ENCODE measurements at regions not wholly inside any gene's neighbourhood (a gene's known extent, or its start where the extent isn't known, plus 50 kb on each side); places are given as distances from the start of the nearest gene placed in this dataset.

DNA sequence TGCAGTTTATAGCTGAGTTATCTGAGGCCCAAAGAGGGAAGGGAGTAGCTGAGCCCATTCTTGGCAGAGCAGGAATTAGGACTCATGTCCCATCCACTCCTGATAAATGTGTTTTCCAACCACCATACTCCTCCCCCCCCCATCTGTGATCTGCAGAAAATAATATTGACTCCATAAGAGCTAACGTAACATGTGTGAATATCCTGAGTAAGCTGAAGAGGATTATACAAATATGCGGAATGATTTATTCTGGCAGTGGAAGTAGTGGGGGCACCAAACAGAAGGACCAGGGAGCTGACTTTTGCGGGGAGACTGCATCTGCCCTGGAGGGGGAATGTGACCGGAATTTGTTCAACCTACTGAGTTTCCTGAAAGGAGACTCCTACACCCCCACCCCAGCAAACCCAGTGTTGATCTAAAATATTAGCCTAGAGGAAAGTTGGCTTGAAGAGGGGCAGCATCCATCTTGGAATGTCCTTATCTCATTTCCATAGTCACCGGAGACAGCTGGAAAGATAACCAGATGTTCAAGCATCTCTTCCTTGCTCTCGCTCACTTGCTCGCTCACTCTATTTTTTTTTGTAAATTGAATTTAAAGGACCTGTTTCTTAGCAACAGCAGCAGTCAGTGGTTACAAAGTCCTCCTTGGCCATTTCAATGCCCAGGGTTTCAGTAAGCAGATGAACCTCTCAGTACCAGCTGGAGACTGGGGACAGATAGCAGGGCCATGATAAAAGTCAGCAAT lies 114.7 kb downstream of the RPS24 start:
- Mint-ChIP-seq H3K4me3 (ENCODE audit: unreplicated experiment) (no peak overlapping the region), H3K36me3 (ENCODE audit: insufficient read depth, unreplicated experiment) (no peaks in the 10 kb centered on the region), H3K9me3 (ENCODE audit: unreplicated experiment) (no peaks in the 10 kb centered on the region), H3K4me1 (ENCODE audit: insufficient read depth, unreplicated experiment) (no peaks in the 10 kb centered on the region), H3K27ac (ENCODE audit: low read depth, unreplicated experiment) (no peak overlapping the region), H3K27me3 (ENCODE audit: insufficient read depth, unreplicated experiment) (peaks cover 25% of the 10 kb centered on the region)
- CTCF ChIA-PET = interaction anchor here (0.7 kb wide), 1 partner anchor 219 kb away, joined by 5 read pairs; no protein-coding TSS in a partner anchor
- no peak for DNase-seq (ENCODE audit: unreplicated experiment)
- TF ChIP-seq, protein P1, sequence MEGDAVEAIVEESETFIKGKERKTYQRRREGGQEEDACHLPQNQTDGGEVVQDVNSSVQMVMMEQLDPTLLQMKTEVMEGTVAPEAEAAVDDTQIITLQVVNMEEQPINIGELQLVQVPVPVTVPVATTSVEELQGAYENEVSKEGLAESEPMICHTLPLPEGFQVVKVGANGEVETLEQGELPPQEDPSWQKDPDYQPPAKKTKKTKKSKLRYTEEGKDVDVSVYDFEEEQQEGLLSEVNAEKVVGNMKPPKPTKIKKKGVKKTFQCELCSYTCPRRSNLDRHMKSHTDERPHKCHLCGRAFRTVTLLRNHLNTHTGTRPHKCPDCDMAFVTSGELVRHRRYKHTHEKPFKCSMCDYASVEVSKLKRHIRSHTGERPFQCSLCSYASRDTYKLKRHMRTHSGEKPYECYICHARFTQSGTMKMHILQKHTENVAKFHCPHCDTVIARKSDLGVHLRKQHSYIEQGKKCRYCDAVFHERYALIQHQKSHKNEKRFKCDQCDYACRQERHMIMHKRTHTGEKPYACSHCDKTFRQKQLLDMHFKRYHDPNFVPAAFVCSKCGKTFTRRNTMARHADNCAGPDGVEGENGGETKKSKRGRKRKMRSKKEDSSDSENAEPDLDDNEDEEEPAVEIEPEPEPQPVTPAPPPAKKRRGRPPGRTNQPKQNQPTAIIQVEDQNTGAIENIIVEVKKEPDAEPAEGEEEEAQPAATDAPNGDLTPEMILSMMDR (IDR thresholded peaks at IDR 0.05; ENCODE audit: unreplicated experiment) = no peak
- POLR2A ChIA-PET = interaction anchor here (0.8 kb wide), 1 partner anchor 8 kb away, joined by 3 read pairs; no protein-coding TSS in a partner anchor
- no TSS peak for BruUV-seq (replicated peaks)
- intact Hi-C loops (cut with micrococcal nuclease) = no loop called here

DNA sequence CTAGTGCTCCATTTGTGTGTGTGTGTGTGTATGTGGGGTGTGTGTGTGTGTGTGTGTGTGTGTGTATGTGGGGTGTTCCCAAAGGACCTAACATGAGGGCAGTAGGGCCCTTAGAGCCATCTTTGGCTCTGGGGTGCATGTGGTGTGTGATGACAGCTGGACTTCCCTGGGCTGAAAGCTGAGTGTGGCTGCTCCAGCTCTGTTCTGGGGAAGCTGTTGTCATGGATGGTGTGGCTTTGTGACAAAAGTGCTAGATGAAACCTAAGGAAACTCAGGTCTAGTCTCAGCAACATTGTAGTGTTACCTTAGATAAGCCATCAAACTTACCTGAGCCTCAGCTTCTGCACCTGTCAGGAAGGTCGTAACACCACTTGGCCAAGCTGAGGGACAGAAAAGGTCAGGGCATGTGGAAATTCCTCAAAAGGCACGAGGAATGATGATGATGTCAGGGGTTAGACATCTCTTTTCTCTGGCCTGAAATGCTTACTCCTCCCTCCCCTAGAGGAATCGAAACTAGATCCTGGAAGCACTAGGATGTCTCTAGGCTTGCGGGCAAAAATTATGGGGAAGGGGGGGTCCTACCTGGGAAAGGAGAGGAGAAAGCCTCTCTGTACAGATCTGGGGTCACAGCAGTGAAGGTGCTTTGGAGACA lies 115.4 kb downstream of the RPS24 start:
- Mint-ChIP-seq H3K36me3 (ENCODE audit: insufficient read depth, unreplicated experiment) (no peaks in the 10 kb centered on the region), H3K27ac (ENCODE audit: low read depth, unreplicated experiment) (no peak overlapping the region), H3K27me3 (ENCODE audit: insufficient read depth, unreplicated experiment) (peaks cover 18% of the 10 kb centered on the region), H3K4me3 (ENCODE audit: unreplicated experiment) (no peak overlapping the region), H3K4me1 (ENCODE audit: insufficient read depth, unreplicated experiment) (no peaks in the 10 kb centered on the region), H3K9me3 (ENCODE audit: unreplicated experiment) (no peaks in the 10 kb centered on the region)
- BruUV-seq (replicated peaks) = no TSS peak
- DNase-seq (ENCODE audit: unreplicated experiment) = no peak
- POLR2A ChIA-PET = interaction anchor here (0.8 kb wide), 1 partner anchor 8 kb away, joined by 3 read pairs; no protein-coding TSS in a partner anchor
- CTCF ChIA-PET = interaction anchor here (0.7 kb wide), 1 partner anchor 219 kb away, joined by 5 read pairs; no protein-coding TSS in a partner anchor
- intact Hi-C loops (cut with micrococcal nuclease) = no loop called here
- TF ChIP-seq, protein P1 (IDR thresholded peaks at IDR 0.05; ENCODE audit: unreplicated experiment) = no peak

DNA sequence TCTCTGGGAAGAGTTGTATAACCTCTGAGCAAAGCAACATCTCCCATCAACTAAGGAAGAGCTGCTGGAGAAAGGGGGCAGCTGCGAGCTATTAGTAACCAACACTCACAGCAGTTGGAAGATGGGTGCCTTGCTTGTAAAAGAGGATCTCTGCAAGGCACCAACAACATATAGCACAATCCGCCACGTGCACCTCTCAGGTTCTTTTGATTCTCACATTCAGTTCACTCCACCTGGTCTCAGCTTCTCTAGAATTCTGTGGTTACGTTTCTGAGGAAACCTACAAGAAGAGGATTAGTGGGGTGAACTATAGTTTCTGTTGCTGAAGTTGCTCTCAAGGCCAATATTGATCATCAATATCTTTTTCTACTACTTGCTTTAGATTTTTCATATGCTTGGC lies 117.1 kb downstream of the RPS24 start:
- Mint-ChIP-seq H3K4me3 (ENCODE audit: unreplicated experiment) (no peak overlapping the region), H3K36me3 (ENCODE audit: insufficient read depth, unreplicated experiment) (no peaks in the 10 kb centered on the region), H3K27me3 (ENCODE audit: insufficient read depth, unreplicated experiment) (peaks cover 4% of the 10 kb centered on the region), H3K9me3 (ENCODE audit: unreplicated experiment) (no peaks in the 10 kb centered on the region), H3K27ac (ENCODE audit: low read depth, unreplicated experiment) (no peak overlapping the region), H3K4me1 (ENCODE audit: insufficient read depth, unreplicated experiment) (no peaks in the 10 kb centered on the region)
- CTCF ChIA-PET = no interaction called here
- no TSS peak for BruUV-seq (replicated peaks)
- no peak for DNase-seq (ENCODE audit: unreplicated experiment)
- POLR2A ChIA-PET = interaction anchor here (0.6 kb wide), 1 partner anchor 16 kb away, joined by 3 read pairs; no protein-coding TSS in a partner anchor
- intact Hi-C loops (cut with micrococcal nuclease) = no loop called here
- TF ChIP-seq, protein P1 (IDR thresholded peaks at IDR 0.05; ENCODE audit: unreplicated experiment) = no peak

DNA sequence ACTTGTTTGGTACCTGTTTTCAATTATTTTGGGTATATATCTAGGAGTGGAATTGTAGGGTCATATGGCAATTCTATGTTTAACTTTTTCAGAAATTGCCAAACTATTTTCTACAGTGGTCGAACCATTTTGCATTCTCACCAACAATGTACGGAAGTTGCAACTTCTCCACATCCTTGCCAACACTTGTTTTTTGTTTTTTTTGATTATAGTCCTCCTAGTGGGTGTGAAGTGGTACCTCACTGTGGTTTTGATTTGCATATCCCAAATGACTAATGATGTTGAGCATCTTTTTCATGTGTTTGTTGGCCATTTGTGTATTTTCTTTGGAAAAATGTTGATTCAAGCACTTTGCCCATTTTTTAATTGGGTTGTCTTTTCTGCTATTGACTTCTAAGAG lies 122.1 kb downstream of the RPS24 start:
- no peaks in the 10 kb centered on the region for H3K4me1 Mint-ChIP-seq (ENCODE audit: insufficient read depth, unreplicated experiment)
- no peak overlapping the region for H3K4me3 Mint-ChIP-seq (ENCODE audit: unreplicated experiment)
- ChIA-PET POLR2A (no interaction called here), CTCF (interaction anchor here (0.6 kb wide), 1 partner anchor 9 kb away, joined by 3 read pairs; no protein-coding TSS in a partner anchor)
- no peak for DNase-seq (ENCODE audit: unreplicated experiment)
- intact Hi-C loops (cut with micrococcal nuclease) = no loop called here
- no peaks in the 10 kb centered on the region for H3K36me3 Mint-ChIP-seq (ENCODE audit: insufficient read depth, unreplicated experiment)
- peaks cover 42% of the 10 kb centered on the region for H3K27me3 Mint-ChIP-seq (ENCODE audit: insufficient read depth, unreplicated experiment)
- no peak overlapping the region for H3K27ac Mint-ChIP-seq (ENCODE audit: low read depth, unreplicated experiment)
- BruUV-seq (replicated peaks) = no TSS peak
- TF ChIP-seq, protein P1 (IDR thresholded peaks at IDR 0.05; ENCODE audit: unreplicated experiment) = no peak
- no peaks in the 10 kb centered on the region for H3K9me3 Mint-ChIP-seq (ENCODE audit: unreplicated experiment)

Data from MCF 10A (cell line).